ENCODE measurements at regions not wholly inside any gene's neighbourhood (a gene's known extent, or its start where the extent isn't known, plus 50 kb on each side); places are given as distances from the start of the nearest gene placed in this dataset.

- H4K20me1 ChIP-seq (ENCODE audit: insufficient read depth, low read length, poor library complexity, severe bottlenecking): no peaks in the 10 kb centered on the region
- H3K79me2 ChIP-seq (ENCODE audit: insufficient read depth, low read length): no peaks in the 10 kb centered on the region
- no peaks in the 10 kb centered on the region for H3F3A ChIP-seq (ENCODE audit: low read depth)
- H3K9me3 ChIP-seq (ENCODE audit: insufficient read depth, low read depth, low read length): no peaks in the 10 kb centered on the region
- no peak overlapping the region for H3K4me3 ChIP-seq (ENCODE audit: low read length, poor library complexity, severe bottlenecking)
- H3K36me3 ChIP-seq (ENCODE audit: insufficient read depth, low read length): no peaks in the 10 kb centered on the region
- H3K9ac ChIP-seq (ENCODE audit: low read depth, low read length, poor library complexity, severe bottlenecking): no peak overlapping the region
- H3K4me2 ChIP-seq (ENCODE audit: low read depth, low read length, poor library complexity, severe bottlenecking): no peak overlapping the region
- TF ChIP-seq, protein P1, sequence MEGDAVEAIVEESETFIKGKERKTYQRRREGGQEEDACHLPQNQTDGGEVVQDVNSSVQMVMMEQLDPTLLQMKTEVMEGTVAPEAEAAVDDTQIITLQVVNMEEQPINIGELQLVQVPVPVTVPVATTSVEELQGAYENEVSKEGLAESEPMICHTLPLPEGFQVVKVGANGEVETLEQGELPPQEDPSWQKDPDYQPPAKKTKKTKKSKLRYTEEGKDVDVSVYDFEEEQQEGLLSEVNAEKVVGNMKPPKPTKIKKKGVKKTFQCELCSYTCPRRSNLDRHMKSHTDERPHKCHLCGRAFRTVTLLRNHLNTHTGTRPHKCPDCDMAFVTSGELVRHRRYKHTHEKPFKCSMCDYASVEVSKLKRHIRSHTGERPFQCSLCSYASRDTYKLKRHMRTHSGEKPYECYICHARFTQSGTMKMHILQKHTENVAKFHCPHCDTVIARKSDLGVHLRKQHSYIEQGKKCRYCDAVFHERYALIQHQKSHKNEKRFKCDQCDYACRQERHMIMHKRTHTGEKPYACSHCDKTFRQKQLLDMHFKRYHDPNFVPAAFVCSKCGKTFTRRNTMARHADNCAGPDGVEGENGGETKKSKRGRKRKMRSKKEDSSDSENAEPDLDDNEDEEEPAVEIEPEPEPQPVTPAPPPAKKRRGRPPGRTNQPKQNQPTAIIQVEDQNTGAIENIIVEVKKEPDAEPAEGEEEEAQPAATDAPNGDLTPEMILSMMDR (conservative IDR thresholded peaks at IDR 0.05; ENCODE audit: low read length): no peak
- TF ChIP-seq EZH2phosphoT487 (IDR thresholded peaks at IDR 0.05; ENCODE audit: borderline replicate concordance): no peak
- H3K4me1 ChIP-seq (ENCODE audit: insufficient read depth, low read length, poor library complexity, severe bottlenecking): peaks cover 17% of the 10 kb centered on the region
- H3K27me3 ChIP-seq (ENCODE audit: insufficient read depth, low read length, poor library complexity, severe bottlenecking): no peaks in the 10 kb centered on the region
- H2AFZ ChIP-seq (ENCODE audit: low read length): no peak overlapping the region
- H3K9me2 ChIP-seq (replicated peaks; ENCODE audit: low read depth, low read length): no peaks in the 10 kb centered on the region
Measured at GRCh38 chr3:6439824-6440223, 421.1 kb upstream of the GRM7 start.

DNA sequence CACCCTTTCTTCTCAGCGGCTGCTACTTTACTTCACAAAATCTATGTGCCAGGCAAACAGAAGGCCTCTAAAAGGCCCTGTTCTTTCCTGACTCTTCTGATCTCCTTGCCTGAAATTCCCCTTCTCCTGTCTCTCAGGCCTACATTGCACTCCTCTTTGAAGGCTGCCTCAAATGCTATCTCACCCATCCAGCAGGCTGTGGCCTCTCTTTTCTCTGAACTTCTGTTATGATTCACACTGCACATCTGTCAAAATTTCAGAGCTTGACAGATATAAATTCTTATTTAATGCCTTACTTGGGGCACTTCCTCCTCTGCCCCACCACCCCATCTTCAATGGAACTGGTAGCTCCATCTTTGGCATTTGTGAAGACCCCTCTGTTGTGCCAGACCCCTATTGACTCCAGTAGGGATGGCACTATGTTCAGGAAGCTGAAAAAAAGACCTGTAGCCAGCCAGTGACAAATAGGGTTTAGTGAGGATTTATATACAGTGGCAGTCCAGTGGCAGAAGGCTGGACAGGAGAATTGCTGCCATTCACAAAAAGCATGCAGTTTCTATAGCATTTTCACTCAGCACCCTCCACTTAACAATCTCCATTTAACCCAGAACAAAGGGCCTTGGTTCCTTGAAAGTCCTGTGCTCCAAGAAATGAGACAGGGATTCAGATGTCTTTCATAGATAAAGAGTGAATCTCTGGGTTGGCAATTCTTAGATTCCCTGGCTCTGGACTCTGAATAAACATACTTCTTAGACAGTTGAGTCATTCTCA lies 415.8 kb upstream of the GRM7 start:
- Histone ChIP-seq H2AFZ (ENCODE audit: low read length) (no peak overlapping the region), H3K79me2 (ENCODE audit: insufficient read depth, low read length) (no peaks in the 10 kb centered on the region), H3K4me1 (ENCODE audit: insufficient read depth, low read length, poor library complexity, severe bottlenecking) (peaks cover 32% of the 10 kb centered on the region), H3K4me3 (ENCODE audit: low read length, poor library complexity, severe bottlenecking) (no peak overlapping the region), H3K9me3 (ENCODE audit: insufficient read depth, low read depth, low read length) (no peaks in the 10 kb centered on the region), H3K27me3 (ENCODE audit: insufficient read depth, low read length, poor library complexity, severe bottlenecking) (no peaks in the 10 kb centered on the region), H3K9ac (ENCODE audit: low read depth, low read length, poor library complexity, severe bottlenecking) (no peak overlapping the region), H3K36me3 (ENCODE audit: insufficient read depth, low read length) (no peaks in the 10 kb centered on the region), H3F3A (ENCODE audit: low read depth) (no peaks in the 10 kb centered on the region), H3K4me2 (ENCODE audit: low read depth, low read length, poor library complexity, severe bottlenecking) (peak overlapping the region; percentile 55), H4K20me1 (ENCODE audit: insufficient read depth, low read length, poor library complexity, severe bottlenecking) (no peaks in the 10 kb centered on the region), H3K9me2 (replicated peaks; ENCODE audit: low read depth, low read length) (no peaks in the 10 kb centered on the region)
- TF ChIP-seq, protein P1 (conservative IDR thresholded peaks at IDR 0.05; ENCODE audit: low read length): no peak
- no peak for TF ChIP-seq EZH2phosphoT487 (IDR thresholded peaks at IDR 0.05; ENCODE audit: borderline replicate concordance)

GRCh38 chr3:6447166-6447801 lies 413.6 kb upstream of the GRM7 start:
- Histone ChIP-seq H3F3A (ENCODE audit: low read depth) (no peaks in the 10 kb centered on the region), H3K4me2 (ENCODE audit: low read depth, low read length, poor library complexity, severe bottlenecking) (no peak overlapping the region), H4K20me1 (ENCODE audit: insufficient read depth, low read length, poor library complexity, severe bottlenecking) (no peaks in the 10 kb centered on the region), H3K36me3 (ENCODE audit: insufficient read depth, low read length) (no peaks in the 10 kb centered on the region), H3K79me2 (ENCODE audit: insufficient read depth, low read length) (no peaks in the 10 kb centered on the region), H3K4me1 (ENCODE audit: insufficient read depth, low read length, poor library complexity, severe bottlenecking) (peaks cover 32% of the 10 kb centered on the region), H2AFZ (ENCODE audit: low read length) (no peak overlapping the region), H3K9me3 (ENCODE audit: insufficient read depth, low read depth, low read length) (no peaks in the 10 kb centered on the region), H3K9ac (ENCODE audit: low read depth, low read length, poor library complexity, severe bottlenecking) (no peak overlapping the region), H3K27me3 (ENCODE audit: insufficient read depth, low read length, poor library complexity, severe bottlenecking) (no peaks in the 10 kb centered on the region), H3K4me3 (ENCODE audit: low read length, poor library complexity, severe bottlenecking) (no peak overlapping the region), H3K9me2 (replicated peaks; ENCODE audit: low read depth, low read length) (no peaks in the 10 kb centered on the region)
- TF ChIP-seq EZH2phosphoT487 (IDR thresholded peaks at IDR 0.05; ENCODE audit: borderline replicate concordance): no peak
- TF ChIP-seq, protein P1 (conservative IDR thresholded peaks at IDR 0.05; ENCODE audit: low read length): no peak

Data from Loucy (cell line).